SK-N-SH treated with all-trans-retinoic acid at 6 μM for 48 hours (cell line): ENCODE measurements at regions not wholly inside any gene's neighbourhood (a gene's known extent, or its start where the extent isn't known, plus 50 kb on each side); places are given as distances from the start of the nearest gene placed in this dataset.
"Not testable (repeated sequence)": the region's sequence is repeated elsewhere in the genome, so short reads cannot be mapped to it uniquely, and the experiment has no call there.

Experiments used
- ATAC-seq: fragments of 200-7000 bp; cut with Tn5 transposase; 3 replicates; pipeline ENCODE4 v1.9.1; 2020; ENCODE audit warnings: mild to moderate bottlenecking, moderate library complexity
- CREB5 ChIP-seq: fragments of 250-450 bp; sonication (Bioruptor Pico); IDR thresholded peaks from 2 replicates; pipeline ENCODE4 v1.5.1; 2020; ENCODE audit warnings: low read depth, mild to moderate bottlenecking, moderate library complexity
- CSDC2 ChIP-seq: fragments of 250-450 bp; sonication (Bioruptor Pico); IDR thresholded peaks from 2 replicates; pipeline ENCODE4 v1.5.0; 2020; ENCODE audit warnings: mild to moderate bottlenecking, moderate library complexity
- ESRRG ChIP-seq: fragments of 250-450 bp; sonication (Bioruptor Pico); IDR thresholded peaks from 2 replicates; pipeline ENCODE4 v1.6.1; 2021; ENCODE audit warnings: mild to moderate bottlenecking
- GLIS3 ChIP-seq: fragments of 250-450 bp; sonication (Bioruptor Pico); IDR thresholded peaks from 2 replicates; pipeline ENCODE4 v1.5.0; 2020; ENCODE audit warnings: mild to moderate bottlenecking, moderate library complexity
- ISL1 ChIP-seq: fragments of 250-450 bp; sonication (Bioruptor Pico); IDR thresholded peaks from 2 replicates; pipeline ENCODE4 v2.1.2; 2022; ENCODE audit warnings: mild to moderate bottlenecking, moderate library complexity
- OSR1 ChIP-seq: fragments of 250-450 bp; sonication (Bioruptor Pico); IDR thresholded peaks from 2 replicates; pipeline ENCODE4 v1.8.0; 2022; ENCODE audit warnings: moderate library complexity, mild to moderate bottlenecking, inconsistent platforms
- PPARA ChIP-seq: fragments of 250-450 bp; sonication (Bioruptor Pico); IDR thresholded peaks from 2 replicates; pipeline ENCODE4 v1.5.0; 2020; ENCODE audit warnings: mild to moderate bottlenecking, borderline replicate concordance
- RARB ChIP-seq: fragments of 250-450 bp; sonication (Bioruptor Pico); IDR thresholded peaks from 2 replicates; pipeline ENCODE4 v1.8.0; 2021; ENCODE audit warnings: mild to moderate bottlenecking, moderate library complexity
- SNAI2 ChIP-seq: fragments of 250-450 bp; sonication (Bioruptor Pico); IDR thresholded peaks from 2 replicates; pipeline ENCODE4 v1.5.0; 2020; ENCODE audit warnings: mild to moderate bottlenecking, moderate library complexity
- ZC3H10 ChIP-seq: fragments of 250-450 bp; sonication (Bioruptor Pico); IDR thresholded peaks from 2 replicates; pipeline ENCODE4 v1.5.1; 2021; ENCODE audit warnings: mild to moderate bottlenecking, moderate library complexity
- ZFP3 ChIP-seq: fragments of 250-450 bp; sonication (Bioruptor Pico); IDR thresholded peaks from 2 replicates; pipeline ENCODE4 v1.5.0; 2020; ENCODE audit warnings: mild to moderate bottlenecking, moderate library complexity
- ZFP30 ChIP-seq: fragments of 450-650 bp; formaldehyde crosslinking; IDR thresholded peaks from 2 replicates; pipeline ENCODE4 v1.5.0; 2022; ENCODE audit warnings: mild to moderate bottlenecking, moderate library complexity
- ZNF565 ChIP-seq: fragments of 450-650 bp; formaldehyde crosslinking; conservative IDR thresholded peaks from 2 replicates; pipeline ENCODE4 v1.5.0; 2020; ENCODE audit warnings: low read depth, mild to moderate bottlenecking, moderate library complexity
- ZNF8 ChIP-seq: fragments of 450-650 bp; formaldehyde crosslinking; IDR thresholded peaks from 2 replicates; pipeline ENCODE4 v1.5.0; 2020; ENCODE audit warnings: mild to moderate bottlenecking, moderate library complexity
- TF ChIP-seq, protein P1 (sequence below): fragments of 250-450 bp; sonication (Bioruptor Pico); IDR thresholded peaks from 2 replicates; pipeline ENCODE4 v1.8.0; 2021; ENCODE audit warnings: low read depth, mild to moderate bottlenecking, moderate library complexity, borderline replicate concordance

DNA sequence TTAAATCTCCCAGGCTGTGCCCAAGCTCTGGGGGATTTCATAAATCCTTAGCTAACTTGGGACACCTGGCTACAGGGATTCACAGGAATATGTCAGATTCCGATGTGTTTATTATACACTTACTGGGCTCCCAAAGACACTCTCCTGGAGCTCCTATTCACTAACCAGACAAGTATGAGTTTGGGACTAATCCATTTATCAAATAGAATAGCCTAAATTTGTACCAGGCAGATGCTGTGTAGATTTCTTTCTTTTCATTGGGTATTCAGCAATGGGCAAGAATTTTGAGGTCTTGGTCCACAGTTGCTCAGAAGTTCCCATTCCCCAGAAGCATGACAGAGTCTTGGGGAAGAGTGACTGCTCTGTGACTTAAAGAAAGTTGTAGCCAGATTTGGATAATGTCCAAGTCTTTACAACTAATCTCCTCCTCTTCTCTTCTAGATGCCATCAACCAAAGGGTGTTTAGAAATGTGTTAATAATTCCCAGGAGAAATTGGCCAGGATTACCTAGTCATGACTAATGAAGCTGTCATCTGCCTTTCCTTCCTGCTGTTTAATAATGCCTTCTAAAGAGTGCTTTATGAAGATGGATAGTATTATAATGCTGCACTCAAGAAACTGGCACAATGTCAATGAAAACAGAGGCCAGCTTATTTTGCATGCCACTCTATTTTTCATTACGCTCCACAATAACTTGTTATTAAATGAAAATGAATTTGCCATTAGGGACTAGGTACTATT lies 120.9 kb downstream of the CHIC2 start (continued):
- no peak for TF ChIP-seq GLIS3 (CRISPR knock-in tag)

GRCh38 chr4:53942712-53943111 lies 121.7 kb downstream of the CHIC2 start:
- no peak for ATAC-seq
- no peak for TF ChIP-seq OSR1 (CRISPR knock-in tag)
- TF ChIP-seq CSDC2 (CRISPR knock-in tag), result no peak
- TF ChIP-seq ZFP3 (CRISPR knock-in tag), result no peak
- no peak for TF ChIP-seq ZFP30 (CRISPR knock-in tag)
- TF ChIP-seq SNAI2, result no peak
- TF ChIP-seq, protein P1, sequence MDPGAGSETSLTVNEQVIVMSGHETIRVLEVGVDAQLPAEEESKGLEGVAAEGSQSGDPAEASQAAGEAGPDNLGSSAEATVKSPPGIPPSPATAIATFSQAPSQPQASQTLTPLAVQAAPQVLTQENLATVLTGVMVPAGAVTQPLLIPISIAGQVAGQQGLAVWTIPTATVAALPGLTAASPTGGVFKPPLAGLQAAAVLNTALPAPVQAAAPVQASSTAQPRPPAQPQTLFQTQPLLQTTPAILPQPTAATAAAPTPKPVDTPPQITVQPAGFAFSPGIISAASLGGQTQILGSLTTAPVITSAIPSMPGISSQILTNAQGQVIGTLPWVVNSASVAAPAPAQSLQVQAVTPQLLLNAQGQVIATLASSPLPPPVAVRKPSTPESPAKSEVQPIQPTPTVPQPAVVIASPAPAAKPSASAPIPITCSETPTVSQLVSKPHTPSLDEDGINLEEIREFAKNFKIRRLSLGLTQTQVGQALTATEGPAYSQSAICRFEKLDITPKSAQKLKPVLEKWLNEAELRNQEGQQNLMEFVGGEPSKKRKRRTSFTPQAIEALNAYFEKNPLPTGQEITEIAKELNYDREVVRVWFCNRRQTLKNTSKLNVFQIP (CRISPR knock-in tag), result no peak
- TF ChIP-seq ZNF565 (CRISPR knock-in tag), result no peak

DNA sequence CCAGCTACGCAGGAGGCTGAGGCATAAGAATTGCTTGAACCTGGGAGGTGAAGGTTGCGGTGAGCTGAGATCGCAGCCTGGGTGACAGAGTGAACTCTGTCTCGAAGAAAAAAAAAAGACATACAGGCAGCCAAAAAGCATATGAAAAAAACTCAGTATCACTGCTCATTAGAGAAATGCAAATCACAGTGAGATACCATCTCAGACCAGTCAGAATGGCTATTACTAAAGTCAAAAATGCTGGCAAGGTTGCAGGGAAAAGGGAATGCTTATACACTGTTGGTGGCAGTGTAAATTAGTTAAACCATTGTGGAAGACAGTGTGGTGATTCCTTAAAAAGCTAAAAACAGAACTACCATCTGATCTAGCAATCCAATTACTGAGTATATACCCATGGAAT lies 123.1 kb downstream of the CHIC2 start:
- no peak for TF ChIP-seq PPARA (CRISPR knock-in tag)
- ATAC-seq, result peak; percentile 14

- peak; percentile 62; the same call in 1 of the 2 replicates for TF ChIP-seq ZNF8
- TF ChIP-seq, all 23 proteins: peak for 1; not testable (repeated sequence) for 22
- ATAC-seq, result not testable (repeated sequence)
Measured at GRCh38 chr4:53939892-53940291, 124.5 kb downstream of the CHIC2 start.

DNA sequence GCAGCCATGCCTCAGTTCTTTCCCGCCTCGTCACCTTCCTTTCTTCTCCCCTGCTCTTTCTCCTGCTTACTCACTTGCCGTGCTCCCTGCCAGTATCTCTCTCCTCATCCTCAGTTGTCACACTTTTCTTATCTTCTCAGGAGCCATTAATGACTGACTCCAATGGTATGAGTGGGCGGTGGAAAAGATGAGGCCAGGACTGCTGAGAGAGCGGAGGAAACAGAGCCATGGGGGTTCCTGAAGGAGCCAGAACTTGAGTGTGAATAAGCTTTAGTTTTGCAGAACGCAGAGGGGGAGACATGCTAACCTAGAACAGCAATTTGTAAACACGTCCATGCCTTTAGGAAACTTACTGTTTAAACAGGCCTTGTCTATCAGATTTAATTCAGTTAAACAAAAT lies 126.5 kb downstream of the CHIC2 start:
- TF ChIP-seq GLIS3 (CRISPR knock-in tag) (no peak), ZC3H10 (CRISPR knock-in tag) (no peak), ESRRG (CRISPR knock-in tag) (no peak), ISL1 (peak; percentile 30; the same call in 1 of the 2 replicates), PPARA (CRISPR knock-in tag) (no peak), CSDC2 (CRISPR knock-in tag) (no peak)
- TF ChIP-seq, all 23 proteins: peak for 1
- ATAC-seq, result peak; percentile 53; the same call in 2 of the 3 replicates

DNA sequence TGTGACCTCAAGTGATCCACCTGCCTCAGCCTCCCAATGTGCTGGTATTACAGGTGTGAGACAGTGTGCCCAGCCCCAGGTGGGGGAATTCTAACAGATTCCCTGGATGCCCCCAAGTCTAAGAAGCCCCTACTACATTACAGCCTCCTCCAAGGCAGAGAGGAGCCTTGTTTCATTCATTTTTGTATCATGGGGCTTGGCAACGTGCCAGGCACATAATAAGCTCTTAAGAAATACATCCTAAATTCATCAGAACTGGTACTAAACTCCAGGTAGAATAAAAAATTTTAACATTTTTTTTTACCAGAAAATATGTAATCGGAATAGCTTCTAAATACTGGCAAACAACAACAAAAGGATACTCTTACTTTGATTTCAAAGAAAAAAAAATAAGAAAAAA lies 127.1 kb downstream of the CHIC2 start:
- no peak for ATAC-seq
- TF ChIP-seq ZC3H10 (CRISPR knock-in tag), result no peak
- no peak for TF ChIP-seq ZNF8

- no peak for ATAC-seq
- TF ChIP-seq ZFP30 (CRISPR knock-in tag), result no peak
- TF ChIP-seq, all 23 proteins: peak for 0
Measured at GRCh38 chr4:53935780-53936179, 128.6 kb downstream of the CHIC2 start.

DNA sequence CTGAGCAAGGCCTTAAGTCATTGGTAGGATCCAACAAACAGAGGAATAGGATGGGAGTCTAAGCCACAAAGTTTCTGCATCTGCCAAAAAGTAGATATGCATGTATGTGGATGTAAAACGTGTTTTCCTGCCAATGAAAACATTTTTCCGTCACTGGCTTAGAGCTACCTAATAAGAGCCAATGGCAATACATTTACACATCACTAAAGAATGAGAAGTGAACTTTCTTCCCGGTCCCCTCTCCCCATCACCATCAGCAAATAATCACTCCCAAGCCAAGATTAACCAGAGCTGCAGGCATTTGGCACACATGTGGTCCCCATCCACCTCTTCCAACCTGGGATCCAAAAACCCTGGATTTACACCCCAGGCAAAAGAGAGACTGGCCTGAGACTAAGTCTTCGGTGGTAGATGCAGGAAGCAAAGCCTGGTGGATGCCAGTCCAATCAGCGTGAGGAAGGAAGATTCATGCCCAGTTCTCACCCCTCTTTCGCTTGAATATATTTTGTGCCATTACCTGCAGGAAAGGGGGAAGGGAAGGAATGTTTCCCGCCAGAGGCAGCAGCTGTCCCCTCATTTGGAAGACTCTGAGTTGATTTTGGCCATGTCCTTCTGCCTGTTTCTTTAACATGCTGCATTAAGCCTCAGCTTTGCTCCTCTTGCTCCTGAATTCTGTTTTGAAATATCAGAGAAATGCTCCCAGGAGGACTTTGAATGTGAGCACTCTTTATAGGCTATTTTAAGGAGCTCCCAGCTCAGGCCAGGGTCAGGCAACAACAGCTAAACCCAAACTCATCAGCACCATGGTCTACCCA lies 131.4 kb downstream of the CHIC2 start:
- ATAC-seq, result peak; percentile 64
- TF ChIP-seq ESRRG (CRISPR knock-in tag) (no peak), ZC3H10 (CRISPR knock-in tag) (no peak), RARB (CRISPR knock-in tag) (no peak), PPARA (CRISPR knock-in tag) (no peak), ISL1 (peak; percentile 56), SNAI2 (no peak)

DNA sequence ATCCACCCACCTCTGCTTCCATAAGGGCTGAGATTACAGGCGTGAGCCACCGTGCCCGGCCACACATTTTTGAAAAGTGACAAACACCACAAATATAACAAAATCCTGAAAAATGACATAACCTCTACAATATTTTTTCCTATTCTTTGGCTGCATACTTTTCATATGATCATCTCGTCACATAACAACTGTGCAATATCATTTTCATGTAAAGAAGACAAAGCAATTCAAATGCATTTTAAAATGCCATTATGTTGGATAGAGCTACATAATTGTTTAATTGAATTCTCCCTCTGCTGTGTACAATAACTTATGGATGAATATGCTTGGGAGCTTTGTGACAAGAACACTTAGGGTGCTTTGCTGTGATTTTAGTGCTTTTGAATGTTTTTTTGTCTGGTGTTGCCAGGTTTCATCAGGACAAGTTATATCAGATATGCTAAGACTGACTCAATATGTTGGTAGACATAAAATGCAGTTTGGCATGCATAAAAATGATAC lies 132.9 kb downstream of the CHIC2 start:
- ATAC-seq, result peak; percentile 47
- no peak for TF ChIP-seq CREB5 (CRISPR knock-in tag)
- peak; percentile 96 for TF ChIP-seq ISL1
- no peak for TF ChIP-seq OSR1 (CRISPR knock-in tag)
